ENCODE measurements at regions not wholly inside any gene's neighbourhood (a gene's known extent, or its start where the extent isn't known, plus 50 kb on each side); places are given as distances from the start of the nearest gene placed in this dataset.

GRCh38 chr11:97943493-97943892, 1077.3 kb upstream of the CNTN5 start:
- no peak for TF ChIP-seq EP300 (IDR thresholded peaks at IDR 0.05)
- no peak for TF ChIP-seq CTCF (IDR thresholded peaks at IDR 0.05)
- TF ChIP-seq POLR2AphosphoS5 (IDR thresholded peaks at IDR 0.05): no peak

Measured in sigmoid colon (tissue), 4 donors.